CD4-positive, alpha-beta memory T cell (primary cell): ENCODE measurements at regions not wholly inside any gene's neighbourhood (a gene's known extent, or its start where the extent isn't known, plus 50 kb on each side); places are given as distances from the start of the nearest gene placed in this dataset.
"Not testable (repeated sequence)": the region's sequence is repeated elsewhere in the genome, so short reads cannot be mapped to it uniquely, and the experiment has no call there.

Source experiments
- CTCF ChIA-PET: fragments of 350-600 bp; sonication (Branson Sonifier 250); formaldehyde crosslinking; loops from one replicate; lab custom pipeline; 2021; ENCODE audit warnings: inconsistent platforms; ENCODE audit not compliant: partially characterized antibody; lab: Charles Lee
- POLR2A ChIA-PET: fragments of 350-600 bp; sonication (Branson Sonifier 250); formaldehyde crosslinking; loops from one replicate; lab custom pipeline; 2021; ENCODE audit not compliant: partially characterized antibody; lab: Charles Lee
- DNase-seq, 5 donors: peaks; one replicate each; pipeline versions ENCODE4 v3.0.0 to v3.0.0-alpha.2; 2020 to 2022; ENCODE audit warnings: mixed read lengths in 1 of 5
- H3K27ac ChIP-seq: one replicate; pipeline ENCODE4 v1.7.0; 2013; ENCODE audit warnings: low read depth, low read length
- H3K27me3 ChIP-seq: 2 replicates; pipeline ENCODE4 v1.7.0; 2013; ENCODE audit warnings: mild to moderate bottlenecking, low read length, moderate library complexity; ENCODE audit not compliant: insufficient read depth
- H3K36me3 ChIP-seq: 2 replicates; pipeline ENCODE4 v1.7.0; 2013; ENCODE audit warnings: mild to moderate bottlenecking, low read length, moderate library complexity; ENCODE audit not compliant: insufficient read depth
- H3K4me1 ChIP-seq: 2 replicates; pipeline ENCODE4 v1.7.0; 2013; ENCODE audit warnings: mild to moderate bottlenecking, low read length, moderate library complexity; ENCODE audit not compliant: insufficient read depth
- H3K4me3 ChIP-seq, 2 donors: one replicate each; pipeline ENCODE4 v1.7.0; 2013; ENCODE audit warnings: low read length in 2 of 2, mild to moderate bottlenecking in 1 of 2
- H3K9me3 ChIP-seq, 2 donors: one replicate each; pipeline ENCODE4 v1.7.0; 2013; ENCODE audit warnings: low read length in 2 of 2, control low read depth in 1 of 2; ENCODE audit not compliant: control insufficient read depth in 1 of 2
- H3K27ac Mint-ChIP-seq, 7 donors: one replicate each; pipeline ENCODE4 v1.8.0; 2020 to 2021; ENCODE audit warnings: mixed read lengths in 7 of 7, mild to moderate bottlenecking in 6 of 7, inconsistent platforms in 3 of 7, moderate library complexity in 3 of 7
- H3K27me3 Mint-ChIP-seq, 2 donors: one replicate each; pipeline ENCODE4 v1.8.0; 2020 to 2021; ENCODE audit warnings: mixed read lengths in 2 of 2
- H3K36me3 Mint-ChIP-seq, 2 donors: one replicate each; pipeline ENCODE4 v1.8.0; 2020 to 2021; ENCODE audit warnings: mixed read lengths in 2 of 2, inconsistent platforms in 1 of 2, mild to moderate bottlenecking in 1 of 2
- H3K4me1 Mint-ChIP-seq, 4 donors: one replicate each; pipeline ENCODE4 v1.8.0; 2020 to 2021; ENCODE audit warnings: mixed read lengths in 4 of 4, mild to moderate bottlenecking in 1 of 4
- H3K4me3 Mint-ChIP-seq, 8 donors: one replicate each; pipeline ENCODE4 v1.8.0; 2020 to 2021; ENCODE audit warnings: mixed read lengths in 8 of 8, mild to moderate bottlenecking in 7 of 8, moderate library complexity in 6 of 8, inconsistent platforms in 3 of 8
- H3K9me3 Mint-ChIP-seq, 8 donors: one replicate each; pipeline ENCODE4 v1.8.0; 2020 to 2021; ENCODE audit warnings: mixed read lengths in 8 of 8, mild to moderate bottlenecking in 5 of 8, inconsistent platforms in 3 of 8, moderate library complexity in 1 of 8
- intact Hi-C: fragments of 100-400 bp; cut with micrococcal nuclease; formaldehyde crosslinking; loops from one replicate; pipeline ENCODE4 v1.15.1; 2023

DNA sequence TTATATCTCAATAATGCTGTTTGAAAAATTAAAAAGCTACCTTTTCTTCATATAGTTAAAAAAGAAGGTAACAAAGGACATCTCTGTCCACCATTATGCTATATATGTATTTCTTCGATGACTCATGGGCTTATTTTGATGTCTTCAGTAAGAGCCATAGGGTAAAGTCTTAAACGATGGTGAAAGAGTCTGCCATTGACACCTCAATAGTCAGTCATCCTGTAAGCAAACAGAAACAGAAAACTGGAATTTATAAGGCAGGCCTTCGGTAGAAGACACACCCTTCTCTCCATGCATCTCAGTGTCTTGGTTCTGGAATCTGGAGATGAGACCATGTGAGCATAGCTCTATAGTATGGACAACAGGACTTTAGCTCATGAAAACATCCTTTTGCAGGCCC is 87.0 kb upstream of the ZNF462 start:
- Mint-ChIP-seq H3K4me3 (no peak overlapping the region), H3K9me3 (peaks cover 1 to 18% (median 5%) of the 10 kb centered on the region in 8 donors), H3K36me3 (no peaks in the 10 kb centered on the region), H3K4me1 (no peaks in the 10 kb centered on the region), H3K27me3 (no peaks in the 10 kb centered on the region), H3K27ac (no peak overlapping the region)
- Histone ChIP-seq H3K36me3 (no peaks in the 10 kb centered on the region), H3K9me3 (no peaks in the 10 kb centered on the region), H3K4me1 (no peaks in the 10 kb centered on the region), H3K4me3 (no peak overlapping the region), H3K27ac (no peak overlapping the region), H3K27me3 (no peaks in the 10 kb centered on the region)
- no peak for DNase-seq
- POLR2A ChIA-PET: no interaction called here
- CTCF ChIA-PET: no interaction called here
- intact Hi-C loops: no loop called here

DNA sequence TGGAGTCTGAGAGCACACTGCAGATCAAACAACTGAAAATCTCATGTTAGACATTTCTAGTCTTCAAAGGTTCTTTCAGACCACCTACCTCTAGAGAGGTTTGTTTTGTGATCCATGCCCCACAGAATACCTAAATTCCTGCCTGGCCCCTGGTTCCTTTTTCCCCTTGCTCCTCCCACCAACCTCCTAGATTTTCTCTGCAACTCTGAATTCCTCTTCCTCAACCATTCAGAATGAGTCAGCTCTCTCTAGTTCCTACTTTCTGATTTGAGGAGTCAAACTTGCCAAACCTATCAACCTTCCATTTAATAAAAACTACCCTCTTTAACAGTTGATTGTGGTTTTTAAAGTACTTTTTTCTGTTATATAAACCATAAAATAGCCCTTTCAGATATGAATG is 83.2 kb upstream of the ZNF462 start:
- Histone ChIP-seq H3K36me3 (no peaks in the 10 kb centered on the region), H3K9me3 (no peaks in the 10 kb centered on the region), H3K27me3 (no peaks in the 10 kb centered on the region), H3K4me1 (no peaks in the 10 kb centered on the region), H3K27ac (no peak overlapping the region), H3K4me3 (no peak overlapping the region)
- H3K4me3 Mint-ChIP-seq: no peak overlapping the region
- CTCF ChIA-PET: no interaction called here
- peaks cover 0 to 14% (median 5%) of the 10 kb centered on the region in 8 donors for H3K9me3 Mint-ChIP-seq
- no peaks in the 10 kb centered on the region for H3K27me3 Mint-ChIP-seq
- POLR2A ChIA-PET: no interaction called here
- H3K27ac Mint-ChIP-seq: no peak overlapping the region
- intact Hi-C loops: no loop called here
- H3K36me3 Mint-ChIP-seq: no peaks in the 10 kb centered on the region
- no peaks in the 10 kb centered on the region for H3K4me1 Mint-ChIP-seq
- no peak for DNase-seq

DNA sequence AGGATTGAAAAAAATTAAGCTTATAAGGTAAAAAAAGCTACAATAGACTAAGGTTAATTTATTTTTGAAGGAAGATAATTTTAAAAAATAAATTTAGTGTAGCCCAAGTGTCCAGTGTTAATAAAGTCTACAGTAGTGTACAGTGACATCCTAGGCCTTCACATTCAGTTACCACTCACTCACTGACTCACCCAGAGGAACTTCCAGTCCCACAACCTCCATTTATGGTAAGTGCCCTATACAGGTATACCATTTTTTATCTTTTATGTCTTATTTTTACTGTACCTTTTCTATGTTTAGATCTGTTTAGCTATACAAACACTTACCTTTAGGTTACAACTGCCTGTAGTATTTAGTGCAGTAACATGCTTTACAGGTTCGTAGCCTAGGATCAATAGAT is 79.8 kb upstream of the ZNF462 start:
- H3K36me3 Mint-ChIP-seq: no peaks in the 10 kb centered on the region
- no peaks in the 10 kb centered on the region for H3K4me1 Mint-ChIP-seq
- H3K27ac Mint-ChIP-seq: no peak overlapping the region
- no peak overlapping the region for H3K4me3 Mint-ChIP-seq
- H3K4me1 ChIP-seq: no peaks in the 10 kb centered on the region
- no peaks in the 10 kb centered on the region for H3K36me3 ChIP-seq
- H3K4me3 ChIP-seq: no peak overlapping the region
- H3K27me3 ChIP-seq: no peaks in the 10 kb centered on the region
- ChIA-PET CTCF (no interaction called here), POLR2A (no interaction called here)
- no peaks in the 10 kb centered on the region for H3K9me3 ChIP-seq
- no peak overlapping the region for H3K27ac ChIP-seq
- intact Hi-C loops: no loop called here
- H3K27me3 Mint-ChIP-seq: no peaks in the 10 kb centered on the region
- DNase-seq: no peak
- H3K9me3 Mint-ChIP-seq: peaks cover under 1 to 18% (median 4%) of the 10 kb centered on the region in 8 donors

- intact Hi-C loops: no loop called here
- H3K27ac Mint-ChIP-seq: no peak overlapping the region
- Histone ChIP-seq H3K4me1 (no peaks in the 10 kb centered on the region), H3K9me3 (no peaks in the 10 kb centered on the region), H3K27ac (no peak overlapping the region), H3K4me3 (no peak overlapping the region), H3K36me3 (no peaks in the 10 kb centered on the region), H3K27me3 (no peaks in the 10 kb centered on the region)
- no peaks in the 10 kb centered on the region for H3K36me3 Mint-ChIP-seq
- POLR2A ChIA-PET: no interaction called here
- no peak for DNase-seq
- H3K4me1 Mint-ChIP-seq: no peaks in the 10 kb centered on the region
- H3K27me3 Mint-ChIP-seq: no peaks in the 10 kb centered on the region
- CTCF ChIA-PET: no interaction called here
- H3K9me3 Mint-ChIP-seq: peaks cover 0 to 18% (median 5%) of the 10 kb centered on the region in 8 donors
- no peak overlapping the region for H3K4me3 Mint-ChIP-seq
These were observed 78.9 kb upstream of the ZNF462 start for GRCh38 chr9:106784076-106784475.

GRCh38 chr9:106785200-106785599 is 77.8 kb upstream of the ZNF462 start:
- H3K4me3 ChIP-seq: no peak overlapping the region
- H3K27ac ChIP-seq: no peak overlapping the region
- H3K36me3 ChIP-seq: no peaks in the 10 kb centered on the region
- DNase-seq: no peak
- Mint-ChIP-seq H3K27ac (no peak overlapping the region), H3K27me3 (no peaks in the 10 kb centered on the region), H3K4me1 (no peaks in the 10 kb centered on the region), H3K4me3 (no peak overlapping the region), H3K9me3 (peaks cover 0 to 18% (median 2%) of the 10 kb centered on the region in 8 donors), H3K36me3 (no peaks in the 10 kb centered on the region)
- POLR2A ChIA-PET: no interaction called here
- H3K27me3 ChIP-seq: no peaks in the 10 kb centered on the region
- no peaks in the 10 kb centered on the region for H3K9me3 ChIP-seq
- CTCF ChIA-PET: no interaction called here
- intact Hi-C loops: no loop called here
- no peaks in the 10 kb centered on the region for H3K4me1 ChIP-seq

- H3K4me1 ChIP-seq, intact Hi-C loops, DNase-seq, H3K4me1 Mint-ChIP-seq, H3K4me3 Mint-ChIP-seq, CTCF ChIA-PET, POLR2A ChIA-PET, H3K27me3 Mint-ChIP-seq, H3K27me3 ChIP-seq, H3K9me3 ChIP-seq, H3K27ac ChIP-seq, H3K27ac Mint-ChIP-seq, H3K36me3 ChIP-seq, H3K36me3 Mint-ChIP-seq, H3K4me3 ChIP-seq: not testable (repeated sequence)
- peaks cover 0 to 18% (median under 1%) of the 10 kb centered on the region in 8 donors for H3K9me3 Mint-ChIP-seq
These were observed 74.9 kb upstream of the ZNF462 start for GRCh38 chr9:106788021-106788420.

DNA sequence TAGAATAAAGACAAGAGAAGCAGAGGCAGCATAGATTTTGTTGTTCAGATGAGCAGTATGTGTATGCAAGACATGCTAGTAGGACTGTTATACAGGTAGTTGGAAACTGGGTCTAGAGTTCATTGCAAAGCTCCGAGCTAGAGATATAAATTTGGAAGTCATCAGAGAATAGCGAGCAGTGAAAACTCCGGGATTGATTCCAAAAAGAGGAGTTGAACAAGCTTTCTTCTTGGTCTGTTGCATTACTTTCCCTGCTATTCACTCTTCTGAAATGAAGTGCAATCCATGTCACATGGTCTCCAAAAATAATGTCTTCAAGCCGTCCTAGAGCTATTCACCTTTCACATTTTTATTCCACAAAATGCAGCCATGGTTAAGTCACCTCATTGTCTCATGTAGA is 67.9 kb upstream of the ZNF462 start:
- Mint-ChIP-seq H3K36me3 (no peaks in the 10 kb centered on the region), H3K4me1 (no peaks in the 10 kb centered on the region), H3K27me3 (no peaks in the 10 kb centered on the region), H3K9me3 (peaks cover 0 to 3% (median 2%) of the 10 kb centered on the region in 8 donors), H3K4me3 (no peak overlapping the region), H3K27ac (no peak overlapping the region)
- ChIA-PET POLR2A (no interaction called here), CTCF (no interaction called here)
- DNase-seq: no peak
- no peaks in the 10 kb centered on the region for H3K9me3 ChIP-seq
- intact Hi-C loops: no loop called here
- H3K4me3 ChIP-seq: no peak overlapping the region
- H3K4me1 ChIP-seq: no peaks in the 10 kb centered on the region
- no peaks in the 10 kb centered on the region for H3K27me3 ChIP-seq
- H3K36me3 ChIP-seq: no peaks in the 10 kb centered on the region
- H3K27ac ChIP-seq: no peak overlapping the region

DNA sequence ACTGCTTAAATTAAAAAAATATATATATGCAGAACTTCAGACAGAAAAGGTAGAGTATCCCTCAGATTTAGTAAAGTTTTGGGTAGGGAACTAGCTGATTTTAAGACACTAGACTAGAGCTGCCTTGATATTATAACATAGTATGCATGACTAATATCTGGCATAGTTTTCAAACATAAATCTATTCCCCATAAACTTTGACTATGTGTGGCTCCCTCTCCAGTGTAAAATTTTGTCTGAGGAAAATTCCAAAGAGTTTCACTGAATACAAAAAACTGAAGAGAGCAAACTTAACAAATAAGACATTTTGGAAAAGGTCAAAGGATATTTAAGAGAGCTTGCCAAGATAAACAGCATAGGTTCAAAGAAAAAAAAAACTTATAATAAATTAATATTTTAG is 66.2 kb upstream of the ZNF462 start:
- no peaks in the 10 kb centered on the region for H3K27me3 ChIP-seq

More for the DNA sequence above, 66.2 kb upstream of the ZNF462 start:
- intact Hi-C loops: no loop called here
- Mint-ChIP-seq H3K27ac (no peak overlapping the region), H3K4me3 (no peak overlapping the region), H3K36me3 (no peaks in the 10 kb centered on the region), H3K27me3 (no peaks in the 10 kb centered on the region), H3K9me3 (peaks cover 0 to 11% (median 3%) of the 10 kb centered on the region in 8 donors), H3K4me1 (no peaks in the 10 kb centered on the region)
- Histone ChIP-seq H3K27ac (no peak overlapping the region), H3K4me1 (no peaks in the 10 kb centered on the region), H3K4me3 (no peak overlapping the region), H3K36me3 (no peaks in the 10 kb centered on the region), H3K9me3 (no peaks in the 10 kb centered on the region)
- no peak for DNase-seq
- POLR2A ChIA-PET: no interaction called here
- CTCF ChIA-PET: no interaction called here
